ENCODE measurements at regions not wholly inside any gene's neighbourhood (a gene's known extent, or its start where the extent isn't known, plus 50 kb on each side); places are given as distances from the start of the nearest gene placed in this dataset.

DNA sequence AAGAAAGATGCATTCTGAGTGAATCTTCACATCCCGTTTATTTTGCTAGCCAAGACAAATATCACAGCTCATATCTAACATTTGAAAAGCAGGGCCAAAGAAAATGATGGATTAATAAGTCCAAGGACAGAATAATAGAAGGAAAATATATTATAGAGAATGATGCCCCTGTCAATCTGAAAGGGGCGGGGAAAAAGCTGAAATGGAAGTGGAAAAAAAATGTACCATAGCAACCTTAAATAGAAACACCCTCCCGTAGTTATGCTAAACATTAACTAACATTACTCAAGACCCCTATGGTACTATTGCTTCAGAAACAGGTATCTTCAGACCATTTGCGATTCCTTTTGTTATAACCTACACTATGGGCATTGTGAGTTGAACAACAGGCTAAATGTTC lies 67.7 kb upstream of the SMARCA2 start:
- no peak for TF ChIP-seq CTCF (IDR thresholded peaks at IDR 0.05; ENCODE audit: unreplicated experiment in 3 of 3)
- no peak overlapping the region for H3K4me3 Mint-ChIP-seq
- no peaks in the 10 kb centered on the region for H3K27me3 Mint-ChIP-seq (ENCODE audit: low read depth)
- H3K4me1 Mint-ChIP-seq: peaks cover 16% of the 10 kb centered on the region
- H3K9me3 Mint-ChIP-seq: no peaks in the 10 kb centered on the region
- H3K27ac Mint-ChIP-seq: peak overlapping the region; percentile 7 to 36 (median 18)
- no peaks in the 10 kb centered on the region for H3K36me3 Mint-ChIP-seq (ENCODE audit: low read depth)

GRCh38 chr9:1948541-1948940 lies 66.6 kb upstream of the SMARCA2 start:
- Mint-ChIP-seq H3K27me3 (ENCODE audit: low read depth) (no peaks in the 10 kb centered on the region), H3K4me1 (peaks cover 22% of the 10 kb centered on the region), H3K27ac (no peak overlapping the region), H3K36me3 (ENCODE audit: low read depth) (no peaks in the 10 kb centered on the region), H3K9me3 (no peaks in the 10 kb centered on the region), H3K4me3 (no peak overlapping the region)
- no peak for TF ChIP-seq CTCF (IDR thresholded peaks at IDR 0.05; ENCODE audit: unreplicated experiment in 3 of 3)

GRCh38 chr9:1951446-1951845 lies 63.7 kb upstream of the SMARCA2 start:
- TF ChIP-seq CTCF (IDR thresholded peaks at IDR 0.05; ENCODE audit: unreplicated experiment in 3 of 3): no peak
- H3K27me3 Mint-ChIP-seq (ENCODE audit: low read depth): no peaks in the 10 kb centered on the region
- no peak overlapping the region for H3K27ac Mint-ChIP-seq
- H3K4me3 Mint-ChIP-seq: no peak overlapping the region
- H3K9me3 Mint-ChIP-seq: no peaks in the 10 kb centered on the region
- peaks cover 23% of the 10 kb centered on the region for H3K4me1 Mint-ChIP-seq
- H3K36me3 Mint-ChIP-seq (ENCODE audit: low read depth): no peaks in the 10 kb centered on the region

GRCh38 chr9:1952001-1952400 lies 63.1 kb upstream of the SMARCA2 start:
- Mint-ChIP-seq H3K4me1 (peaks cover 18% of the 10 kb centered on the region), H3K27me3 (ENCODE audit: low read depth) (no peaks in the 10 kb centered on the region), H3K36me3 (ENCODE audit: low read depth) (no peaks in the 10 kb centered on the region), H3K9me3 (no peaks in the 10 kb centered on the region), H3K4me3 (no peak overlapping the region), H3K27ac (no peak overlapping the region)
- no peak for TF ChIP-seq CTCF (IDR thresholded peaks at IDR 0.05; ENCODE audit: unreplicated experiment in 3 of 3)

DNA sequence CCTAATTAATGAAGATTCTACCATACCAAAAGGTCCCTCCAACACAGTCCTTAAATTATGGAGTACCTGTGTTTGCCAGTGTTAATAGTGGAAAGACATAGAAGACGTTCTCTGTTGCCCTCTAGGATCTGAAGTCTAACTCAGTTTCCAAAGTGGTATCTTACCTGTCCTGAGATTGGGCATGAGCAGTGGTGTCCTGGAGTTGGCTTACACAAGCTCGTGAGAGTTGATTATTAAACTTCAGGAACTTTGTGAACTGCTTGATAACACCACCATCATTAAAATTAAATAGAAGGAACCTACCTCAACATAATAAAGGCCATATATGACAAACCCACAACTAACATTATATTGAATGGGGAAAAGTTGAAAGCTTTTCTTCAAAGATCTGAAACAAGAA lies 60.9 kb upstream of the SMARCA2 start:
- Mint-ChIP-seq H3K4me3 (no peak overlapping the region), H3K36me3 (ENCODE audit: low read depth) (no peaks in the 10 kb centered on the region), H3K27me3 (ENCODE audit: low read depth) (no peaks in the 10 kb centered on the region), H3K9me3 (no peaks in the 10 kb centered on the region), H3K27ac (no peak overlapping the region), H3K4me1 (peaks cover 28% of the 10 kb centered on the region)
- no peak for TF ChIP-seq CTCF (IDR thresholded peaks at IDR 0.05; ENCODE audit: unreplicated experiment in 3 of 3)

DNA sequence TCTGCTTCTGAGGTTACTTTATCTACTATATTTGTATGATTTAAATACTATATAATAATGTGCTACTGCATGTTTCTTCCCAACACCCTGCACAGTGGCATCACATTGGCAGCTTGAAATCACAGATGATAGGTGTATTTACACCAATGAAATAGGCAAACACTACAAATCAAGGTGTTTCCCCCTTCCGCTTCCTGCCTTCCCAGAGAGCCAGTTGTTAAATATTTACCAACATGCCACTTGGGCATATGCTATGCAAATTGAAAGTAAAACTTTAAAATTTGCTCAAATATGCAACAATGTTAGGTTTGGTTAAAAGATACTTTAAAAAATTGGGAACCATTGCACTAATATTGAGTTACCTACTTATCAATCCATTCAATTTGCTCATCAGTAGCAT lies 58.2 kb upstream of the SMARCA2 start:
- Mint-ChIP-seq H3K4me3 (no peak overlapping the region), H3K27me3 (ENCODE audit: low read depth) (no peaks in the 10 kb centered on the region), H3K27ac (no peak overlapping the region), H3K9me3 (no peaks in the 10 kb centered on the region), H3K4me1 (peaks cover 50% of the 10 kb centered on the region), H3K36me3 (ENCODE audit: low read depth) (no peaks in the 10 kb centered on the region)
- TF ChIP-seq CTCF (IDR thresholded peaks at IDR 0.05; ENCODE audit: unreplicated experiment in 3 of 3): no peak

All from nephron (organoid).